ENCODE measurements at regions not wholly inside any gene's neighbourhood (a gene's known extent, or its start where the extent isn't known, plus 50 kb on each side); places are given as distances from the start of the nearest gene placed in this dataset.
"Not testable (repeated sequence)": the region's sequence is repeated elsewhere in the genome, so short reads cannot be mapped to it uniquely, and the experiment has no call there.

DNA sequence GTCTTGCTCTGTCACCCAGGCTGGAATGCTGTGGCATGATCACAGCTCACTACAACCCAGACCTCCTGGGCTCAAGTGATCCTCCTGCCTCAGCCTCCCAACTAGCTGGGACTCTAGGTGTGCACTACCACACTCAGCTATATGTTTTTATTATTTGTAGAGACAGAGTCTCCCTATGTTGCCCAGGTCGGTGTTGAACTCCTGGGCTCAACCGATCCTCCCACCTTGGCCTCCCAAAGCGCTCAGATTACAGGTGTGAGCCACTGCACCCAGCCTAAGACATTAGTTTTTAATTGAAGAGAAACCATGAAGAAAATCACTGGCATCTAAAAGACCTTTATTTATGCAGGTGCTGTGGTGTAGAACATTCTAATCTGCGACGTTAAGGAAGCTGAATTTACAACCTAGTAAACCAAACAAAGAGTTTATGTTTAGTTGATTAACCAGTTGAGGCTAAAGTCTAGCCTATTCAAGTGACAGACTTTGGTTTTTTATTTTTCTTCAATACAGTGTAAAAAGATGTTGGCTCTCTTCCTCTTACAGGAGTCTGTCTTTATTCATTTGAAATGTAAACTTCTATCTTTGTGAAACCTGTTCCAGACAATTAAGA is 52.5 kb upstream of the NBL1 start:
- no peak for DNase-seq (ENCODE audit: low read depth)

DNA sequence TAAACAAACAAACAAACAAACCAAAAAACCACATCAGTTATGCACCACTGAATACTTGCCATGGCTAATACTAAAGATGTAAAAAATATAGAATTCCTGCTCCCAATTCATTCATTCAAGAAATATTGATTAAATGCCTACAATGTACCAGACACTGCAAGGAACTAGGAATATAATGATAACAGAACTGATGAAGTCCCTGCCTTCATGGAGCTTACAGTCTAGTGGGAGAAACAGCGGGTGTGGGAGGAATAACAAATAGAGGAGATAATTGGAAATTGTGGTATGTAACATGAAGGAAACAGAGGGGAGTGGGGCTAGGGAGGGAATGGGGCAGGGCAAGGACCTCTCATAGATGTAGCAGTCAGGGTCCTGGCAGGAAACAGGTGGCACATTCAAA is 58.6 kb upstream of the NBL1 start:
- no peak for DNase-seq (ENCODE audit: low read depth)

DNA sequence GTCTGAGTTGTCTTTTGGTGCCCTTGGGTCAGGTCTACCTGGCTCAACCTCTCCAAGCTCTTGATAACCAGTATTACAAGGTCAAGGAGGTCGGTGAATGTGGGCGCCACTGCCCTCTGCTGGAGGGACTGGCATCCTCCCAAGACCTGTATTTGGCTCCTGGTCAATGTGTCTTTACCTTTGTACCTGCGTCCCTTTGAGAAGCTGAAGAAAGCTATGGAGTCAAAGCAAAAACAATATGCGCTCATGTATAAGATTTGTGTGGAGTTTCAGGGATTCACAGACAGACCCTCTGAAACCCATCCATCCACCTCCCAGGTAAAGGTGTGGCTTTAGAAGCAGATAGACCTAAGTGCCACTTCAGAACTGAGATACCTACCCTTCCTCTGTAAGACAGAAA is 61.8 kb upstream of the NBL1 start:
- DNase-seq (ENCODE audit: low read depth), result peak; percentile 28

DNA sequence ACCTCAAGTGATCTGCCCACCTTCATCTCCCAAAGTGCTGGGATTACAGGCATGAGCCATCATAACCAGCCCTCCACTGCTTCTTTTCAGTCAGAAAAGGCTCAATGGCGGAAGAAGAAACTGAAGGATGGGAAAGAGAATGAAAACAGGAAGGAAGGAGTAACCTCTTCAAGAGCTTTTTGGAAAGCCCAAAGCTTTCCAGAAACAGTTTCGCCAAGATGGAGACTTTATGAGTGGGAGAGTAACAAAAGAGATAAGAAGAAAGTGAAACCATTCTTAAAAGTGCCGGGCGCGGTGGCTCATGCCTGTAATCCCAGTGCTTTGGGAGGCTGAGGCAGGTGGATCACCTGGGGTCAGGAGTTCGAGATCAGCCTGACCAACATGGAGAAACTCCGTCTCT is 62.7 kb upstream of the NBL1 start:
- no peak for DNase-seq (ENCODE audit: low read depth)

DNA sequence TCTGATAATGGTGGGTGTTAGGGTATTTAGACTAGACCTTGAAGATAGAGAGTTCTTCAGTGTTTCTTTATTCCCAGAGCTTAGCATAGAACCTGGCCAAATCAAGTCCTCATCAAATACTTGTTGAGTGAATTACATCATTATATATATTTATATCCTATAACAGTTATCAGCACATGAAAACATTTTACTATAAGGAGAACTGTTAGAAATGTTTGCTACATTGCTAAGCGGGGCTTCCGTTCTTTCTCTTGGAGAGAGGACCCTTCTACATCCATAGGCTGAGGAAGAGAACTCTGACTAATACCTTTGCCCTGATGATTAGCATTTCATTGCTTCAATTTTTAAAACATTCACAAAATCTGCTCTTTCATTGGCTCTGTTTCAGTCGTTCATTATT is 66.5 kb upstream of the NBL1 start:
- no peak for DNase-seq (ENCODE audit: low read depth)

DNA sequence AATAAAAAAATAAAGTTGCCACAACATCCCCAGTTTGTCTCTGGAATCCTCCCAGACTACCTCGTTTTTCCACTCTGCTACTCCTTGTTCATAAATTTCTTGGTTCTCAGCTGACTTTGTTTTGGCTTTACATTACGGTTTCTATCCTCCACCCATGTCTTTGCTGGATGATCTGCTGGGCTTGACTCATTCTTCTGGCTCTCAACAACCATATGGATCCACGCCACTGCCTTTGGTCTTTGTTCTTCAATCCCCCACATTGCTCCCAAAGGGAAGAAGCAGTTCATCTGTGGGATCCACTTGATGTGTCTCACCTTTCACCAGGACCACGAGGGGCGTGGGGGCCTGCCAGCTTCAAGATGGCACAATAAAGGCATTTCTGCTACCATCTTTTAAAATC is 67.1 kb upstream of the NBL1 start:
- no peak for DNase-seq (ENCODE audit: low read depth)

DNA sequence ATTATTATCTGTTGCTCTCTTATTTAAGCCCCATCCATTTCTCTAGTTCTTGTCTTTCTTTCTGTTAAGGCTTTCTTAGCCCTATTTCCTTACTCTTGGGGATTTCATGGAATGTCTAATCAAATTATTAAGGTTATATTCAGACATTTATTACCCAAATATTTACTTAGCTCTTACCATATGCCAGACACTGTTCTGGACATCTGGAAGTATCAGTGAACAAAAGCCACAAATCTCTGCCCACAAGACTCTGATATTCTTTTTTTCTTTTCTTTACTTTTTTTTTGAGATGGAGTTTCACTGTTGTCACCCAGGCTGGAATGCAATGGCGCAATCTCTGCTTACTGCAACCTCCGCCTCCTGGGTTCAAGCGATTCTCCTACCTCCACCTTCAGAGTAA is 74.3 kb upstream of the NBL1 start:
- no peak for DNase-seq (ENCODE audit: low read depth)

DNA sequence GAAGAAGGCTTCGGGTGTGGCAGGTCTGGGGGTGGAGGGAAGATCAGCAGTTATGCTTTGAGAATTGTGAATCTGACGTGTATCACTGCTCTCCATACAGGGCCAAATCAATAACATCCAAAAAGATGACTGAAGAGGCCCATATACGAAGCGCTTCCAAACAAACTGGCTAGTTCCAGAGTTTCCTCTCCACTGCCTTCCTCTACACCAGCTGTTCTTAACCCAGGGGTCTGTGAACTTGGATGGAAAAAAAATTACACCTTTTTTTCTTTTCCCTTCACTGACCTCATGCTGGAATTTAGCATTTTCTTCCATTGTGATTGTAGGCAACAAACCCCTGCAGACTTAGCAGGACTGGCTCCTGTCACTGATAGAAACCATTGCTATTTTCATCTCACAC is 77.1 kb upstream of the NBL1 start:
- no peak for DNase-seq (ENCODE audit: low read depth)

DNA sequence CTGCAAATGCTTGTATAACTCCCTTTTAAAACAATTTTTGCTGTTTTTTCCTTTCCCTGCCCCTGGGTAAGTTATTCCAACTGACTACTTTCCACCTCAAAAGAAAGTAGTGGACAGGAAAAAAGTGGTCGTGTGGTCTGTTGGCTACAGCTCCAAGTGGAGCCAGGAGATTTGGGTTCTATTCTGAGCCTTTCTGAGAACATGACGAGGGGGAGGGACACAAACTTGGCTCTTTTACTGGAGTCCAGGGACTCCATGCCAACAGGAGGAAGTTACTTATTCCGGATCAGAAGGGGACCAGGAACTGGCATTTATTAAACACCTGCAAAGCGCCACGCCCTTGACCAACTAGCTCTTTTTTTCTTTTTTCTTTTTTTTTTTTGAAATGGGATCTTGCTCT is 79.0 kb upstream of the CAPZB start:
- no peak for DNase-seq (ENCODE audit: low read depth)

DNA sequence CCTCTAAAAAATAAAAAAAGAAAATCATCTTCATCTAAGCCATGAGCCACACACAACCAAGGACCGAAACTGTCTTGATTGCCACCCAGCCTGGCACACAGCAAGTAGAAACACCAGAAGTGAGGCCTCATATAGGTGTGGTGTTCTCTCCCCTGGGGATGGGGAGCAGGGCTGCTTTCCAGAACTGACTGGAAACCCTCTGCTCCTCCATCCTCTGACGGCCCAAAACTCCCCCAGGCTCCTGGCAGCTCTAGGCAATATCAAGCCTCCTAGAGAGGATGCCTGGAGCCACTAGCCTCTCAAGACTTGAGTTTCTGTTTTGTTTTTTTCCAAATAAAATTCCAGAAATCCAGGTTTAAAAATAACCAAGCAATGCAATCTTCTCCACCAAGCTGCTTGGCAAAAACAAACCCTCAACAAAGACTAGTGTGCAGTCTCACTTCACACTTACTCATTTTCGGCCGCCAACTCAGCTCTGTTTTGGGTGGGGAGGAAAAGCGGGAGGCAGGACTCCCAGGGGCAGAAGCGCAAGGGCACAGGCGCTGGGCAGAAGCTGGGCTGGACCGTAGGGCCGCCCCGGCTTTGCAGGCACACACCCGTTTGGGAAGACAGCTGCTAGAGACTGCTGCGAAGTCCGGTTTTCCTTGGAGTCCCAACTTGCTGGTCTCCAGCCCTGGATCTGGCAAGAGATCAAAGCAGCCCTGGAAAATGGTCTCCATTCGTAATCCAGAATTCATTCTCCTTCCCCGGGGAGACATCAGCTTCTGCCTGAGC is 78.2 kb upstream of the CAPZB start:
- no peak for DNase-seq (ENCODE audit: low read depth)

DNA sequence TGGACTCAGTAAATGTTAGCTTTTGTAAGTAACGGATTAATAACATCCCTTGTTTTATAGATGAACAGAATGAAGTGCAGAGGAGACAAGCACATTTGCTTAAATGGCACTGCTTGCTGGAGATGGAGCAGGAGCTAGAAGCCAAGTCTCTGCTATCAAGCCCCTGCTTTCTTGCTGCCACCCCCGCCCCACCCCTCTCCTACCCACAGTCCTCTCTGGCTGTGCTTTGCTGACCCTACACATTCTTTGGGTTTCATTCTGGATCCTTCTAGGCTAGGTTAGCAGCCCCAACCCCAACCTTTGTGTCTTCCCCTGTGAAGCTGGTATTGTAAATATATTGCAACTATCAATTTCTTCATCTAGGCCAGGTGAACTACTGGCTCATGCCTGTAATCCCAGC is 77.5 kb upstream of the CAPZB start:
- DNase-seq (ENCODE audit: low read depth), result no peak

DNA sequence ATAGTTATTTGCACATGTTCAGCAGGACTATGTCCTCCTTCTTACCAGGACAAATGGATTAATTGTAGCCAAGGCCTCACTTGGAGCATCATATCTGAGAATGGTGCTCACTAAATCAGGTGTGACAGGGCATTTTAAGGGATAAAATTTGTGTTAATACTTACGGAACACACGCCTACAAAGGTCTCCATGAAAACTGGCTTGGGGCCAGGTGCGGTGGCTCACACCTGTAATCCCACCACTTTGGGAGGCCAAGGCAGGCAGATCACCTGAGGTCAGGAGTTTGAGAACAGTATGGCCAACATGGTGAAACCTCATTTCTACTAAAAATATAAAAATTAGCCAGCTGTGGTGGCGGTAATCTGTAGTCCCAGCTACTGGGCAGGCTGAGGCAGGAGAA is 75.1 kb upstream of the CAPZB start:
- no peak for DNase-seq (ENCODE audit: low read depth)

DNA sequence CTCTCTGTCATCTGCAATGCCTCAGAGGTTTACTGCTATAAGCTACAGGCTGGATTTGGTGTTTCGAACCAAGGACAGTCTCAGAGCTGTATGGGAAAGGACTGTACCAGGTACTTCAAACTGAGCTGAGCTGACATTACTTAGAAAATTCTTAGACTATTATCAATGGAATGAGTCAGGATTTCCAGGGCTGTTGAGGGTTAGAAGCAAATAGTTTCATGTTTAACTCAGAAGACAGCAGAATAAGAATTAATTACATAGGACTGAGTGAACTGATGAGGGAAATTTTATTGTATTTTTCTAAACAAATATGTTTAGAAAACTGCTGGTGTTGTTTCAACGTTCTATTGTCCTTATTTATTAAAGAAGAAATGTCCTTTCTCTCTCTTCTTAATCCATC is 74.3 kb upstream of the CAPZB start:
- peak; percentile 49 for DNase-seq (ENCODE audit: low read depth)

DNA sequence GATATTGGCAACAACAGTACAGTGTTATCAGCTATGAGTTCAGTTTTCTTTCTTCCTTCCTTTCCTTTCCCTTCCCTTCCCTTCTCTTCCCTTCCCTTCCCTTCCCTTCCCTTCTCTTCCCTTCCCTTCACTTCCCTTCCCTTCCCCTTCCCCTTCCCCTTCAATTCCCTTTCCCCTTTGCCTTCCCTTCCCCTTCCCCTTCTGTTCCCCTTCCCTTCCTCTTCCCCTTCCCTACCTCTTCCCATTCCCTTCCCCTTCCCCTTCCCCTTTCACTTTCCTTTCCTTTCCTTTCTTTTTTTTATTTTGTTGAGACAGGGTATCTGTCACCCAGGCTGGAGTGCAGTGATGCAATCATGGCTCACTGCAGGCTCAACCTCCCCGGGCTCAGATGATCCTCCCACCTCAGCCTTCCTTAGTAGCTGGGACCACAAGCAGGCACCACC is 72.3 kb upstream of the CAPZB start:
- peak; percentile 24 for DNase-seq (ENCODE audit: low read depth)

DNA sequence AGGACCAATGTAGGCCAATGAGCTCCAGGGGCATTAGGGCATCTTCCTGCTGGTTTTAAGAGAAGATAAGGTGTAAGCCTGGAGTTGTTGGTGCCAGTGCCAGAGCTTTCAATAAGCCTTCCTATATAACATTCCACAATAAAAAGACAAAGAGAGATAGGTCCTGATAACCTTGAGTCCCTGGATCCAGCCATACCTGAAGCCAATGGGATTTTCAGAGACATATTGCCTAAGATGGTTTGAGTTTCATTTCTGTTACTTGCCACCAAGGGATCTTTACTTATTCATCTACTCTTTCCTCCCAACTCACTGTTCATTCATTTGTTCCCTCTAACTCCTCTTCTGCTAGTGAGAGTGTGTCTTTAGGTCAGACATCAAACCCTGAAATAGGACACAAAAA is 68.8 kb upstream of the CAPZB start:
- DNase-seq (ENCODE audit: low read depth), result no peak

DNA sequence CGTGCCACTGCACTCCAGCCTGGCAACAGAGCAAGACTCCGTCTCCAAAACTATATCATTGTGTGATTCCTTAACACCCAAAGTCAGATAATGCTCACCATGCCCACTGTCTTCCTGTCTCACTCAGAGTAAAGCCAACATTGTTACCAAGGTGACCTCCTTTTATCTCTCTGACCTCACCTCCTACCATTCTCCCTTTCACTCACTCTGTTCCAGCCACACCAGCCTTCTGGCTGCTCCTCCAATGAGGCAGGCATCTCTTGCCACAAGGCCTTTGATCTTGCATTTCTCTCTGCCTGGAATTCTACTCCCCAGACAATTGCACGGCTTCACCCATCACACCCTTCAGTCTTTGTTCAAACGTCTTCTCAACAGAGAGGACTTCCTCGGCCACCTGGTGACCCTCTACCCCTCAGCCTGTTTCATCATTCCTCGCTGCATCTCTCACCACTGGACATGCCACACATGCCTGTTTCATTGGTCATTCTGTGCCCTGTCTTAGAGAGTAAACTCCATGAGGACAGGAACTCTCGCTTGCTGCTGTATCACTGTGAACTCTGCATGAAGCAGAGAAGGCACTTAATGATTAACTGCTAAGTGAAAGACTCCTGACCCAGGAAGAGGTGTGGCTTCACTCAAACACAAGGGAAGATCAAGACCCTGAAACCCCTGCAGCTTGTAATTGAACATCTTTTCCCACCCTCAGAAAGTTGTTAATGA is 67.1 kb upstream of the CAPZB start:
- DNase-seq (ENCODE audit: low read depth), result no peak

DNA sequence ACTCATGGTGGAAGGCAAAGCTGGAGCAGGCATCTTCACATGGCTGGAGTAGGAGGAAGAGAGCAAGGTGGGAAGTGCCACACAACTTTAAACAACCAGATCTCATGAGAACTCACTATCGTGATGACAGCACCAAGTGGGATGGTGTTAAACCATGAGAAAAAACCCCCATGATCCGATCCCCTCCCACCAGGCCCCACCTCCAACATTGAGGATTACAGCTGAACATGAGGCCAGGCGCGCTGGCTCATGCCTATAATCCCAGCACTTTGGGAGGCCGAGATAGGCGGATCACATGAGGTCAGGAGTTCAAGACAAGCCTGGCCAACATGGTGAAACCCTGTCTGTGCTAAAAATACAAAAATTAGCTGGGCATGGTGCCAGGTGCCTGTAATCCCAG is 66.5 kb upstream of the CAPZB start:
- DNase-seq (ENCODE audit: low read depth), result not testable (repeated sequence)

DNA sequence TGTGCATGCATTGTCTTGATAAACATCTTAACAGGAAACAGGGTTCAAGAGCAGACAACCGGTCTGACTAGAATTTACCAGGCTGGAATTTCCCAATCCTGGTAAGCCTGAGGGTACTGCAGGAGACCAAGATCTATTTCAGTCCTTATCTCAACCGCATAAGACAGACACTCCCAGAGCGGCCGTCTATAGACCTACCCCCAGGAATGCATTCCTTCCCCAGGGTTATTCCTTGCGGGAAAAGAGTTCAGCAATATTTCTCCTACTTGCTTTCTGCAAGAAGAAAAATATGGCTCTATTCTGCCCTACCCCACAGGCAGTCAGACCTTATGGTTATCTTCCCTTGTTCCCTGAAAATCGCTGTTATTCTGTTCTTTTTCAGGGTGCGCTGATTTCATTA is 65.1 kb upstream of the CAPZB start:
- DNase-seq (ENCODE audit: low read depth), result not testable (repeated sequence)

DNA sequence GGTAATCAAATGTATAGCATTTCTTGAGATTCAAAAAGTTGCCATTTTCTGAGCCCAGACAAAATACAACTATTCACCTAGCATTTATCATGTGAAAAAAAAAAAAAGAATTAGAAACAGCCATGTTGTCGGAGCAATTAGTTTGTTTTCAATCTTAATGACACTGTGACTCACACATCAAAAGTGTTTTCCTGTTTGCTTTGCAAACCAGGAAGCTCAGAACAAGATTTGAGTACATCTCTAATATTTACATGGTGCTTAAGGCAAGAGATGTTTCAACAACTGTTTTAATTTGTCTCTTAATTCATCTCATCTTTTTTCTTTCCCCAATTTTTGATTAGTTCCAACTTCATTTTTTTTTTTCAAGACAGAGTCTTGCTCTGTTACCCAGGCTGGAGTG is 62.5 kb upstream of the CAPZB start:
- no peak for DNase-seq (ENCODE audit: low read depth)

DNA sequence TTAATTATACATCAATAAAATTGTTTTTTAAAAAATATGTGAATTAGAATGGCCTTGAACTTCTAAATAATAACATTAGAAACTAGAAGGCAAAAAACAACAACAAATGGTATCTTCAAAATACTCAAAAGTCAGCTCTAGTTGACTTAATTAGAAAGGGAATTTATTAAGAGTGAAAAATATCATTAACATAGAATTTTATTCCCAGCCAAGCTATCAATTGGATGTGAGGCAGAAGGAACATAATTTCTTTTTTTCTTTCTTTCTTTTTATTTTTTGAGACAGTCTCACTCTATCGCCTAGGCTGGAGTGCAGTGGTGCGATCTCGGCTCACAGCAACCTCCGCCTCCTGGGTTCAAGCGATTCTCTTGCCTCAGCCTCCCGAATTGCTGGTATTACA is 51.2 kb upstream of the CAPZB start:
- no peak for DNase-seq (ENCODE audit: low read depth)

DNA sequence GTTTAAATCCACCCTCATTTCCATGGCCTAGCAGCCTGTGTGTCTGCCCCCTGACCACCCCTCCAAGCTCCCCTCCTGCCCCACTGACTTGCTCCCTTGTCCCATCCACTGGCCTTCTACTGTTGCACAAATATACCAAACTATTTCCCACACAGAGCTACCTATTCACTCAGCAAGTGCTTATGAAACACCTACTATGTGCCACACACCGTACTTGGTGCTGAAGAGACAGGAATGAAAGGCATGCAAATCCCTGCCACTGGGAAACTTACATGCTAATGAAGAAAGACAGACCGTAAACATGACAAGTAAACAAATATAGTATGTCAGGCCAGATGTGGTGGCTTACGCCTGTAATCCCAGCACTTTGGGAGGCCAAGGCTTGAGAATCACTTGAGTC is 49.9 kb upstream of the CAPZB start:
- DNase-seq (ENCODE audit: low read depth), result no peak
